Gastroesophageal sphincter (tissue), 3 donors: ENCODE measurements at regions not wholly inside any gene's neighbourhood (a gene's known extent, or its start where the extent isn't known, plus 50 kb on each side); places are given as distances from the start of the nearest gene placed in this dataset.

Experiments
- CTCF ChIP-seq, 4 experiments: fragments of 200-600 bp in 2 of 4; fragments of 450-650 bp in 2 of 4; sonication (generic) in 1 of 4; IDR thresholded peaks; one replicate each; pipeline ENCODE4 v1.5.1; 2017 to 2019; ENCODE audit warnings: antibody characterized with exemption in 4 of 4, mild to moderate bottlenecking in 2 of 4, moderate library complexity in 2 of 4
- POLR2A ChIP-seq, 2 donors: fragments of 450-650 bp; IDR thresholded peaks; one replicate each; pipeline ENCODE4 v1.6.1; 2017; ENCODE audit warnings: antibody characterized with exemption in 2 of 2, mild to moderate bottlenecking in 2 of 2, moderate library complexity in 1 of 2
- POLR2AphosphoS5 ChIP-seq: sonication (generic); formaldehyde crosslinking; IDR thresholded peaks from one replicate; pipeline ENCODE4 v1.6.1; 2017; ENCODE audit warnings: antibody characterized with exemption

GRCh38 chr14:28901631-28902030 is 135.0 kb downstream of the FOXG1 start:
- TF ChIP-seq CTCF (IDR thresholded peaks at IDR 0.05) (no peak), POLR2A (IDR thresholded peaks at IDR 0.05) (no peak), POLR2AphosphoS5 (no peak)
